ENCODE measurements at regions not wholly inside any gene's neighbourhood (a gene's known extent, or its start where the extent isn't known, plus 50 kb on each side); places are given as distances from the start of the nearest gene placed in this dataset.

- Mint-ChIP-seq H3K36me3 (peaks cover 3% of the 10 kb centered on the region), H3K27ac (no peak overlapping the region), H3K27me3 (peaks cover 2% of the 10 kb centered on the region), H3K4me1 (peaks cover 8% of the 10 kb centered on the region), H3K4me3 (no peak overlapping the region), H3K9me3 (peaks cover 4% of the 10 kb centered on the region)
- POLR2A ChIA-PET: no interaction called here
- ATAC-seq (ENCODE audit: low read depth): no peak
- no peak for DNase-seq
These were observed 458.2 kb upstream of the JARID2 start for GRCh38 chr6:14787677-14788076.

- Mint-ChIP-seq H3K27me3 (peaks cover 2% of the 10 kb centered on the region), H3K36me3 (peaks cover under 1% of the 10 kb centered on the region), H3K27ac (no peak overlapping the region), H3K9me3 (peaks cover 2% of the 10 kb centered on the region), H3K4me1 (peaks cover 4% of the 10 kb centered on the region), H3K4me3 (no peak overlapping the region)
- POLR2A ChIA-PET: no interaction called here
- DNase-seq (no peak), ATAC-seq (ENCODE audit: low read depth) (no peak)
These were observed 455.9 kb upstream of the JARID2 start for GRCh38 chr6:14789996-14790395.

- POLR2A ChIA-PET: no interaction called here
- Mint-ChIP-seq H3K4me1 (peaks cover 3% of the 10 kb centered on the region), H3K36me3 (no peaks in the 10 kb centered on the region), H3K9me3 (peaks cover 4% of the 10 kb centered on the region), H3K27ac (no peak overlapping the region), H3K27me3 (peaks cover 2% of the 10 kb centered on the region), H3K4me3 (no peak overlapping the region)
- no peak for ATAC-seq (ENCODE audit: low read depth)
- no peak for DNase-seq
These were observed 454.9 kb upstream of the JARID2 start for GRCh38 chr6:14790976-14791375.

GRCh38 chr6:14791526-14791925 lies 454.3 kb upstream of the JARID2 start:
- Mint-ChIP-seq H3K27ac (no peak overlapping the region), H3K27me3 (peaks cover 2% of the 10 kb centered on the region), H3K36me3 (no peaks in the 10 kb centered on the region), H3K4me1 (peaks cover 2% of the 10 kb centered on the region), H3K9me3 (peaks cover 4% of the 10 kb centered on the region), H3K4me3 (no peak overlapping the region)
- DNase-seq: no peak
- POLR2A ChIA-PET: no interaction called here
- no peak for ATAC-seq (ENCODE audit: low read depth)

GRCh38 chr6:14792118-14792955 lies 453.5 kb upstream of the JARID2 start:
- peaks cover 4% of the 10 kb centered on the region for H3K9me3 Mint-ChIP-seq
- no peaks in the 10 kb centered on the region for H3K36me3 Mint-ChIP-seq
- H3K4me1 Mint-ChIP-seq: no peaks in the 10 kb centered on the region

GRCh38 chr6:14795451-14795850 lies 450.4 kb upstream of the JARID2 start:
- Mint-ChIP-seq H3K36me3 (no peaks in the 10 kb centered on the region), H3K27me3 (peaks cover 8% of the 10 kb centered on the region), H3K9me3 (peaks cover 2% of the 10 kb centered on the region), H3K4me3 (no peak overlapping the region), H3K27ac (no peak overlapping the region), H3K4me1 (peaks cover 7% of the 10 kb centered on the region)
- POLR2A ChIA-PET: no interaction called here
- ATAC-seq (ENCODE audit: low read depth) (no peak), DNase-seq (no peak)

More at GRCh38 chr6:14792118-14792955, 453.5 kb upstream of the JARID2 start:
- POLR2A ChIA-PET: no interaction called here
- DNase-seq (no peak), ATAC-seq (ENCODE audit: low read depth) (no peak)
- H3K27me3 Mint-ChIP-seq: peaks cover 2% of the 10 kb centered on the region
- no peak overlapping the region for H3K4me3 Mint-ChIP-seq
- no peak overlapping the region for H3K27ac Mint-ChIP-seq

GRCh38 chr6:14796974-14797762 lies 448.7 kb upstream of the JARID2 start:
- Mint-ChIP-seq H3K9me3 (peaks cover 2% of the 10 kb centered on the region), H3K36me3 (no peaks in the 10 kb centered on the region), H3K27me3 (peaks cover 8% of the 10 kb centered on the region), H3K27ac (no peak overlapping the region), H3K4me3 (no peak overlapping the region), H3K4me1 (peaks cover 7% of the 10 kb centered on the region)
- POLR2A ChIA-PET: interaction anchor here (0.7 kb wide), 1 partner anchor 217 kb away, joined by 4 read pairs; no protein-coding TSS in a partner anchor
- ATAC-seq (ENCODE audit: low read depth) (no peak), DNase-seq (no peak)

GRCh38 chr6:14797875-14798593 lies 447.8 kb upstream of the JARID2 start:
- H3K27ac Mint-ChIP-seq: no peak overlapping the region
- H3K27me3 Mint-ChIP-seq: peaks cover 8% of the 10 kb centered on the region
- POLR2A ChIA-PET: no interaction called here
- peaks cover 7% of the 10 kb centered on the region for H3K4me1 Mint-ChIP-seq
- ATAC-seq (ENCODE audit: low read depth) (no peak), DNase-seq (no peak)
- no peaks in the 10 kb centered on the region for H3K36me3 Mint-ChIP-seq
- H3K9me3 Mint-ChIP-seq: peaks cover 2% of the 10 kb centered on the region
- no peak overlapping the region for H3K4me3 Mint-ChIP-seq

- no peak for DNase-seq
- Mint-ChIP-seq H3K9me3 (peaks cover 2% of the 10 kb centered on the region), H3K4me1 (peaks cover 7% of the 10 kb centered on the region), H3K27ac (no peak overlapping the region), H3K4me3 (no peak overlapping the region), H3K36me3 (no peaks in the 10 kb centered on the region), H3K27me3 (peaks cover 8% of the 10 kb centered on the region)
- ATAC-seq (ENCODE audit: low read depth): no peak
- POLR2A ChIA-PET: no interaction called here
These were observed 447.3 kb upstream of the JARID2 start for GRCh38 chr6:14798594-14798982.

- ATAC-seq (ENCODE audit: low read depth) (no peak), DNase-seq (no peak)
- Mint-ChIP-seq H3K27ac (no peak overlapping the region), H3K36me3 (no peaks in the 10 kb centered on the region), H3K4me1 (peaks cover 7% of the 10 kb centered on the region), H3K9me3 (peaks cover 2% of the 10 kb centered on the region), H3K4me3 (no peak overlapping the region), H3K27me3 (peaks cover 8% of the 10 kb centered on the region)
- POLR2A ChIA-PET: interaction anchor here (0.6 kb wide), 1 partner anchor 467 kb away, joined by 3 read pairs; no protein-coding TSS in a partner anchor
These were observed 446.8 kb upstream of the JARID2 start for GRCh38 chr6:14798996-14799588.

GRCh38 chr6:14799928-14800327 lies 445.9 kb upstream of the JARID2 start:
- Mint-ChIP-seq H3K4me1 (peaks cover 7% of the 10 kb centered on the region), H3K36me3 (no peaks in the 10 kb centered on the region), H3K9me3 (peaks cover 2% of the 10 kb centered on the region), H3K27ac (no peak overlapping the region), H3K27me3 (peaks cover 8% of the 10 kb centered on the region), H3K4me3 (no peak overlapping the region)
- POLR2A ChIA-PET: interaction anchor here (0.6 kb wide), 1 partner anchor 467 kb away, joined by 3 read pairs; no protein-coding TSS in a partner anchor
- ATAC-seq (ENCODE audit: low read depth) (peak; percentile 45), DNase-seq (no peak)

GRCh38 chr6:14802514-14803160 lies 443.2 kb upstream of the JARID2 start:
- ATAC-seq (ENCODE audit: low read depth): no peak
- no peak overlapping the region for H3K27ac Mint-ChIP-seq

More at GRCh38 chr6:14802514-14803160, 443.2 kb upstream of the JARID2 start:
- Mint-ChIP-seq H3K4me3 (no peak overlapping the region), H3K9me3 (peaks cover 1% of the 10 kb centered on the region), H3K4me1 (peaks cover 7% of the 10 kb centered on the region), H3K27me3 (peaks cover 5% of the 10 kb centered on the region), H3K36me3 (no peaks in the 10 kb centered on the region)
- POLR2A ChIA-PET: no interaction called here
- DNase-seq: no peak

Measured in activated naive CD8-positive, alpha-beta T cell treated with anti-CD3 and anti-CD28 coated beads, Interleukin-2, amount 10 ng/mL, durations not matched to agents 7 days and 5 days (primary cell).